ENCODE measurements at regions not wholly inside any gene's neighbourhood (a gene's known extent, or its start where the extent isn't known, plus 50 kb on each side); places are given as distances from the start of the nearest gene placed in this dataset.

GRCh38 chr7:94324380-94325121, 70.1 kb upstream of the COL1A2 start:
- DNase-seq: no peak

GRCh38 chr7:94325122-94325475, 69.6 kb upstream of the COL1A2 start:
- no peak for DNase-seq

GRCh38 chr7:94330269-94331020, 64.2 kb upstream of the COL1A2 start:
- DNase-seq: no peak

- DNase-seq: no peak
Measured at GRCh38 chr7:94332571-94332970, 62.1 kb upstream of the COL1A2 start.

- no peak for DNase-seq
Measured at GRCh38 chr7:94333810-94334209, 60.9 kb upstream of the COL1A2 start.

- no peak for DNase-seq
Measured at GRCh38 chr7:94335586-94335985, 59.1 kb upstream of the COL1A2 start.

- DNase-seq: no peak
Measured at GRCh38 chr7:94336009-94336408, 58.7 kb upstream of the COL1A2 start.

- no peak for DNase-seq
Measured at GRCh38 chr7:94338921-94339371, 55.7 kb upstream of the COL1A2 start.

GRCh38 chr7:94344826-94345225, 49.9 kb upstream of the COL1A2 start:
- DNase-seq: no peak
